Omental fat pad (tissue), 3 donors: ENCODE measurements at regions not wholly inside any gene's neighbourhood (a gene's known extent, or its start where the extent isn't known, plus 50 kb on each side); places are given as distances from the start of the nearest gene placed in this dataset.

ENCODE experiments used
- ATAC-seq: fragments of 150-250 bp; one replicate; pipeline ENCODE4 v1.9.1; 2016; ENCODE audit warnings: mild to moderate bottlenecking, moderate library complexity; ENCODE audit not compliant: low FRiP score
- DNase-seq: peaks from one replicate; pipeline ENCODE4 v3.0.0-alpha.2; 2019; ENCODE audit warnings: low spot score
- TF ChIP-seq, protein P1 (sequence below), 3 donors: fragments of 450-650 bp; IDR thresholded peaks; one replicate each; pipeline ENCODE4 v1.5.1; 2016 to 2017; ENCODE audit warnings: antibody characterized with exemption in 3 of 3, mild to moderate bottlenecking in 3 of 3, moderate library complexity in 2 of 3

DNA sequence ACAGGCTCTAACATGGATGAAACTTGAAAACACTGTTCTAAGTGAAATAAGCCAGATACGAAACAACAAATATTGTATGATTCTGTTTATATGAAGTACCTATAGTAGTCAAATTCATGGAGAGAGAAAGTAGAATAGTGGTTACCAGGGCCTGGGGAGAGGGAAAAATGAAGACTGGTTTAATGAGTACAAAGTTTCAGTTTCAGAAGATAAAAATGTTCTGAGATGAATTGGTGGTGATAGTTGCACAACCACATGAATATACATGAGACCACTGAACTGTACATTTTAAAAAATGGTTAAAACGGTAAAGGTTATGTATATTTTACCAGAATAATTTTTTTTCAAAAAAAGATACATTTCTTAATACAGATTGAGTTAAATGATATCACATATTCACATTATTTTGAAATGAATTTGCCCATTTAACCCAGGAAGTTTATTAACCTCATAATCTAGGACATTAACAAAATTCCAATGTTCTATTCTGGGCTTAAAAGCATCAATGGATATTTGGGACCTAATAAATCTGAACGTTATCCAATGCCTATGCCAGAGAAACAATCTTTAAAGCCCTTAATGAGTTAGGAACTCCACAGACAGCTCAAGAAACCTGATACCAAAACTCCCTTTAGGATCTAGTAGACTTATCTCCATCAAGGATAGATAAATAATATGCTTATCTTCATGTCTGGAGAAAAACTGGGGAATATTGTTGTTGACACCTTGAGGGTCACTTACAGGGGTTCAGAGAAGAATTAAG is 521.3 kb downstream of the EFNA5 start:
- DNase-seq (no peak), ATAC-seq (no peak)
- TF ChIP-seq, protein P1, sequence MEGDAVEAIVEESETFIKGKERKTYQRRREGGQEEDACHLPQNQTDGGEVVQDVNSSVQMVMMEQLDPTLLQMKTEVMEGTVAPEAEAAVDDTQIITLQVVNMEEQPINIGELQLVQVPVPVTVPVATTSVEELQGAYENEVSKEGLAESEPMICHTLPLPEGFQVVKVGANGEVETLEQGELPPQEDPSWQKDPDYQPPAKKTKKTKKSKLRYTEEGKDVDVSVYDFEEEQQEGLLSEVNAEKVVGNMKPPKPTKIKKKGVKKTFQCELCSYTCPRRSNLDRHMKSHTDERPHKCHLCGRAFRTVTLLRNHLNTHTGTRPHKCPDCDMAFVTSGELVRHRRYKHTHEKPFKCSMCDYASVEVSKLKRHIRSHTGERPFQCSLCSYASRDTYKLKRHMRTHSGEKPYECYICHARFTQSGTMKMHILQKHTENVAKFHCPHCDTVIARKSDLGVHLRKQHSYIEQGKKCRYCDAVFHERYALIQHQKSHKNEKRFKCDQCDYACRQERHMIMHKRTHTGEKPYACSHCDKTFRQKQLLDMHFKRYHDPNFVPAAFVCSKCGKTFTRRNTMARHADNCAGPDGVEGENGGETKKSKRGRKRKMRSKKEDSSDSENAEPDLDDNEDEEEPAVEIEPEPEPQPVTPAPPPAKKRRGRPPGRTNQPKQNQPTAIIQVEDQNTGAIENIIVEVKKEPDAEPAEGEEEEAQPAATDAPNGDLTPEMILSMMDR (IDR thresholded peaks at IDR 0.05): no peak

GRCh38 chr5:107147589-107147988 is 523.1 kb downstream of the EFNA5 start:
- DNase-seq (no peak), ATAC-seq (no peak)
- TF ChIP-seq, protein P1 (IDR thresholded peaks at IDR 0.05): no peak

DNA sequence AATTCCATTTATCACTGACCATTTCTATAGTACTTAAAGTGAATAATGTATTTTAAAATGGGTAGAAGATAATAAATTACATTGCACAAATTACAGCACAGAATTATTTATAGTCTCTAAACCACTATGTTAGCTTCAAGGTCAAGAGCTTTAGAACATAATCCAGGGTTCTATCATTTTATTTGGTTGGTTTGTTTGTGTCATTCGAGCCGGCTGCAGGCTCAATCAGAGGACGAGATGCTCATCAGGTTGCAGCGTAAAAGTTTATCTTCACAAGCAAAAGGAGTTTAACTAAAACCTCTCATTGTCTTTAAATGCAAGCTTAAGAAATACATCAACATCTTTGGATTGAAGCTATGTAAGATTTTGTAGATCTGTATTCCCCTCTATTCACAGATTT is 523.8 kb downstream of the EFNA5 start:
- ATAC-seq: no peak

DNA sequence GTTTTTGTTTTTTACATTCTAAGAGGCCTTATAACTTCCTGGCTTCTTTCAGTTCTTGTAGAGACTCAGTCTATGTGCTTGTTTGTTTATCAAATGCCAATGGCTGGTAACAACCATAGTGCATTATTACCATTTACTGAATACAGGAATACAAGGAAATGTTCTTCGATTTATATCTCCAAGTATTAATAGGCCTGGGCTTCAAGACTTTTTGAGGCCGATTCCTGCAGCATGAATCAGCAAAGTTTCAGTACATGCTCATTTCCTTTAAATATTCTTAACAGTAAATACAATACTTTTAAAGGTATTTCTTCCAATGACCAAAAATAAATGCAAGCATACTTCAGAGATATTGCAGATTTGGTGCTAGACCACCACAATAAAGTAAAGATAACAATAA is 535.3 kb downstream of the EFNA5 start:
- TF ChIP-seq, protein P1 (IDR thresholded peaks at IDR 0.05): no peak
- DNase-seq: no peak
- no peak for ATAC-seq

More for the DNA sequence above, 523.8 kb downstream of the EFNA5 start:
- no peak for DNase-seq
- TF ChIP-seq, protein P1 (IDR thresholded peaks at IDR 0.05): no peak

- TF ChIP-seq, protein P1 (IDR thresholded peaks at IDR 0.05): no peak
- no peak for ATAC-seq
- DNase-seq: no peak
Measured at GRCh38 chr5:107134931-107135330, 535.8 kb downstream of the EFNA5 start.

DNA sequence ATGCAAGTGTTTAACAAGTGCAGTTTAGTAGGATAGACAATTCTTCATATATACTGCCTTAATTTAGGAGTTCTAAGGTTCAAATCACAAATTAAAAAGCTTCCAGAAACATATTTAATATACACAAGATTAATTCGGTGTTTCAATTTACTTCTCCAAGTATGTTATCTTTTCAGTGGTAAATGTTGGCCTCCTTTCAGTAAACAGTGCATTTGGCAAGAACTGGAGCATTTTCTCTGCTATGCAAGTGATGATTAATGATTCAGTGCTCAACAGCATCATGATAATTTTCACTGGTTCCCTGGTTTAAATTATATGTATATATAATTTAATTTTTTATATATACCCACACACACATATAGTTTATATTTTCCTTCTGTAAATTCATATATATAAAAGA is 541.7 kb downstream of the EFNA5 start:
- ATAC-seq: no peak
- TF ChIP-seq, protein P1 (IDR thresholded peaks at IDR 0.05): no peak
- no peak for DNase-seq

DNA sequence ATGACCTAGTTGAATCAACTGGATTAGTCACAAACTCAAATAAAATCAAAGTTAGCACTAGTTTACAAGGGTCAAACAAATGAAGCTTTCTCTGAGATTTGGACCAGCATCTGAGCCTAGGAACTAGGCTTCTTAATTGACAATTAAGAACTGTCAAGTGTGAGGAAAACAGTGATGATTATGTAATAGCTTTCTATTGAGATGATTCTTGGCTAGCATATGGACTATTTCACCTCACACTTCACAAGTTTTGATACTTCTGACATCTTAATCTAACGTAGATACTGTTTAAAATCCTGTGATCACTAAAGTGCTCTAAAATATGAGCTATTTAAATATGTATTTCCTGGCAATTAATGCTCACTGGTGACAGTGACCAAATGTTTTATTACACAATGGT is 542.9 kb downstream of the EFNA5 start:
- no peak for DNase-seq
- ATAC-seq: no peak
- TF ChIP-seq, protein P1 (IDR thresholded peaks at IDR 0.05): no peak
